Immature natural killer cell (primary cell): ENCODE measurements at regions not wholly inside any gene's neighbourhood (a gene's known extent, or its start where the extent isn't known, plus 50 kb on each side); places are given as distances from the start of the nearest gene placed in this dataset.

Experiments used
- DNase-seq, 3 donors: peaks; one replicate each; pipeline ENCODE4 v3.0.0; 2022; ENCODE audit warnings: mixed read lengths in 1 of 3
- H3K27ac Mint-ChIP-seq, 6 donors: one replicate each; pipeline ENCODE4 v1.8.0; 2020; ENCODE audit warnings: mixed read lengths in 6 of 6, mild to moderate bottlenecking in 5 of 6, inconsistent platforms in 4 of 6, moderate library complexity in 3 of 6
- H3K27me3 Mint-ChIP-seq, 3 donors: one replicate each; pipeline ENCODE4 v1.8.0; 2020 to 2021; ENCODE audit warnings: low read depth in 3 of 3, mild to moderate bottlenecking in 3 of 3, mixed read lengths in 3 of 3, moderate library complexity in 3 of 3, inconsistent platforms in 1 of 3
- H3K36me3 Mint-ChIP-seq, 3 donors: one replicate each; pipeline ENCODE4 v1.8.0; 2020; ENCODE audit warnings: mixed read lengths in 3 of 3, inconsistent platforms in 2 of 3, mild to moderate bottlenecking in 2 of 3
- H3K4me1 Mint-ChIP-seq, 2 donors: one replicate each; pipeline ENCODE4 v1.8.0; 2020; ENCODE audit warnings: inconsistent platforms in 2 of 2, mild to moderate bottlenecking in 2 of 2, mixed read lengths in 2 of 2, moderate library complexity in 1 of 2
- H3K4me3 Mint-ChIP-seq, 5 donors: one replicate each; pipeline ENCODE4 v1.8.0; 2020; ENCODE audit warnings: mild to moderate bottlenecking in 5 of 5, mixed read lengths in 5 of 5, inconsistent platforms in 3 of 5, moderate library complexity in 3 of 5
- H3K9me3 Mint-ChIP-seq, 6 donors: one replicate each; pipeline ENCODE4 v1.8.0; 2020; ENCODE audit warnings: mild to moderate bottlenecking in 6 of 6, mixed read lengths in 6 of 6, inconsistent platforms in 4 of 6, moderate library complexity in 3 of 6

DNA sequence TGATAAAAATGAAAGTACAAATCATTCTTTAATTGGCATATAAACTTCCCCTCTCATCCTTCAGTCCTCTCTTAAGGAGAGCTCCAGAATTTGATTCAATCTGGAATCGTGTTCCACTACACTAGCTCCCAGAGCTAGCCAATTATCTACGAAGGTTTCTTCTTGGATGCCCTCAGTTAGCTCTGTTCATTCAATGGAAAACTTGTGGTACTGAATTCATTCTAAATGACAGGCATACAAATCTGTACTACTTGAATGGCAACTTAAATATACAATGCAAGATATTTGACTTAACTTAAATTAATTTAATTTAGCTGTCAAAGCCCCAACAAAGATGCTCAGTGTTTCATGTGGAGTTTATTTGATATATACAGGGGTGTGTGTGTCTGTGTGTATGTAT is 1474.2 kb upstream of the CELF4 start:
- Mint-ChIP-seq H3K27me3 (no peaks in the 10 kb centered on the region), H3K27ac (no peak overlapping the region), H3K9me3 (peaks cover 8 to 33% (median 16%) of the 10 kb centered on the region in 6 donors), H3K4me3 (no peak overlapping the region), H3K36me3 (no peaks in the 10 kb centered on the region), H3K4me1 (no peaks in the 10 kb centered on the region)
- DNase-seq: no peak

DNA sequence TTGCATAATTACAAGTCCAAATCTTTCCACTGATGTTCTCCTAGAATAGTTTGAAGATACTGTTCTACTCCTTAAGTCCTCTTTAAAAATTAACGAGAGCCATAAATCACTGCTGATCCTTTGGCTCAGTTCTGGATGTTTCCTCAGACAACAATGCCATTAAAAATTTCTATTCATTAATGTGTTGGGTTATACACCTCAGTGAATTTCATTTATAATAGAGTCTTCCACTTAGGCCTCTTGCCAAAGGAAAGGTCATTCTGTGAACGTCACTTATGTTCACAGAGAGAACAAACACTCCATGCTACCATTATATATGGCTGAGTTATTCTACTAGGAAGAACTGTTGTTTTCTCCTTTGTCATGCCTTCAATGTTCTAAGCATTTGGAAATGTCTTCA is 1472.3 kb upstream of the CELF4 start:
- H3K4me3 Mint-ChIP-seq: no peak overlapping the region

GRCh38 chr18:39033312-39033711 is 1467.7 kb upstream of the CELF4 start:
- peaks cover 0 to 2% (median 0%) of the 10 kb centered on the region in 3 donors for H3K27me3 Mint-ChIP-seq
- H3K9me3 Mint-ChIP-seq: peaks cover 3 to 40% (median 16%) of the 10 kb centered on the region in 6 donors
- H3K4me1 Mint-ChIP-seq: no peaks in the 10 kb centered on the region
- no peak overlapping the region for H3K27ac Mint-ChIP-seq
- no peak for DNase-seq
- no peaks in the 10 kb centered on the region for H3K36me3 Mint-ChIP-seq
- H3K4me3 Mint-ChIP-seq: no peak overlapping the region

More for the DNA sequence above, 1472.3 kb upstream of the CELF4 start:
- no peak for DNase-seq
- peaks cover 7 to 37% (median 11%) of the 10 kb centered on the region in 6 donors for H3K9me3 Mint-ChIP-seq
- no peaks in the 10 kb centered on the region for H3K36me3 Mint-ChIP-seq
- H3K27ac Mint-ChIP-seq: no peak overlapping the region
- H3K27me3 Mint-ChIP-seq: no peaks in the 10 kb centered on the region
- no peaks in the 10 kb centered on the region for H3K4me1 Mint-ChIP-seq

DNA sequence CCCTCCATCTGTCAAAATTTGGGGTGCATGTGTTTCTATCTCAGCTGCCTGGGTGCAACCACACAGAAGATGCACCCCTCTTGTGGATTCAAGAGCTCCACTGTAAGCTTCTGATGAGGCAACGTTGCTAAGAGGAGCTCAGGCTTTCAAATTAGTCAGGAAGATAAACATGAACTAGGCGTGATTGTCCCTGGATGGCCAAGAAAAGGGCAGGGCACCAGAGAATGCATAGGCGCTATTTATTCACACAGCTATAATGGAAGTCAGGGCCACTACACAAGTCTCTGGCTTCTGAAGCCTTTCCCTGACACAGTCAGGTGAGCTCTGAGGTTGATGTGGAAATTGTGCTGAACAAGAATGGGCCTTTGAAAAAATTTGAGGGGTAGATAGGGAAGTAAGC is 1466.0 kb upstream of the CELF4 start:
- Mint-ChIP-seq H3K4me3 (no peak overlapping the region), H3K9me3 (peaks cover 2 to 34% (median 11%) of the 10 kb centered on the region in 6 donors), H3K36me3 (no peaks in the 10 kb centered on the region), H3K27me3 (peaks cover 0 to 2% (median 0%) of the 10 kb centered on the region in 3 donors), H3K4me1 (no peaks in the 10 kb centered on the region), H3K27ac (no peak overlapping the region)
- no peak for DNase-seq

DNA sequence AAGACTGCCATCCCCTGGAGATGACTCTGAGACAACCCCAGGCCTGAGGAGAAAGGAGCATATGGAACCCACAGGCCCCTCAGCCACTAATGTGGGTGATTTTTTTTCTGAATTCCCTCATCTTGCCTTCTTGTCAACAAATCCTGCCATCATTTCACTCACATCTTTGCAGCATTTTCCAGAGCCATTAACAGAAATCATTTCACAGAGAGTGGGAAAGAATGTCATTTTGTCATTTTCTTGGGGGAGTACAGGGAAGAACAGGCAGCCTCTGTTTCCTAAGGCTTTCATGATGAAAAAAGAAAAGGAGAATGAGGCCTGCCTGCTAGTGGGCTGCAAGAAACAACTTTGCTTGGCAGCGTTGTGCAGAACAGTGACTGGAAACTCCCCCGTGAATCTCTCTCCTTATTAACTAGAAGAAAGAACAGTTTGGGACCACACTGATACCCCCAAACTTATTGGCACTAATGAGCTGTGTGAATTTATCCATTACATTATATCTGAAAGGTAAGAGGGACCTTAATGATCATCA is 1464.6 kb upstream of the CELF4 start:
- H3K4me3 Mint-ChIP-seq: no peak overlapping the region
- H3K27ac Mint-ChIP-seq: no peak overlapping the region
- H3K27me3 Mint-ChIP-seq: peaks cover 0 to 2% (median 0%) of the 10 kb centered on the region in 3 donors

GRCh38 chr18:39025531-39025930 is 1459.9 kb upstream of the CELF4 start:
- no peak for DNase-seq
- Mint-ChIP-seq H3K4me3 (no peak overlapping the region), H3K27ac (no peak overlapping the region), H3K9me3 (peaks cover 2 to 33% (median 5%) of the 10 kb centered on the region in 6 donors), H3K4me1 (no peaks in the 10 kb centered on the region), H3K27me3 (no peaks in the 10 kb centered on the region), H3K36me3 (no peaks in the 10 kb centered on the region)

More for the DNA sequence above, 1464.6 kb upstream of the CELF4 start:
- DNase-seq: no peak
- H3K9me3 Mint-ChIP-seq: peaks cover 2 to 37% (median 10%) of the 10 kb centered on the region in 6 donors
- H3K4me1 Mint-ChIP-seq: no peaks in the 10 kb centered on the region
- no peaks in the 10 kb centered on the region for H3K36me3 Mint-ChIP-seq

DNA sequence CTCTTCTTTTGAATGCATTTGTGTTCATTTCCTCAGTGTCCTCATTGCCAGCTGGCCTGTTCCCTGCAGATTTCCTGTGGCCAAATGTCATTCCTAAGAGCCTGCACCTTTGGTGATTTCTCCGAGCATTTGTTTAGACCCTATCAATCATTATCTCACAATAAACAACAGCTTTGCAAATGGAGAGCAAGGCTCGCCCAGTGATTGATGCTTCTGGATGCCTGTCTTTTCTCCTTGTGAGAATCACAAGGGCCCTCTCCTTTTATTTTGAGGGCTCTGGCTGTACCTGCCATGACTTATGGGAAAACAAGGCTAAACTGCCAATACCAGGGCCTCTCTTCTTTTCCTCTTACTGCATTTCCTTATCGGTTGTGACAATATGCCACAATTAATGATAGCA is 1454.4 kb upstream of the CELF4 start:
- Mint-ChIP-seq H3K27me3 (peaks cover 0 to 6% (median 0%) of the 10 kb centered on the region in 3 donors), H3K9me3 (peaks cover 2 to 35% (median 4%) of the 10 kb centered on the region in 6 donors), H3K4me1 (no peaks in the 10 kb centered on the region), H3K4me3 (no peak overlapping the region), H3K36me3 (no peaks in the 10 kb centered on the region), H3K27ac (no peak overlapping the region)
- no peak for DNase-seq

- Mint-ChIP-seq H3K36me3 (no peaks in the 10 kb centered on the region), H3K4me3 (no peak overlapping the region), H3K4me1 (no peaks in the 10 kb centered on the region), H3K27me3 (peaks cover 0 to 1% (median 0%) of the 10 kb centered on the region in 3 donors), H3K27ac (no peak overlapping the region), H3K9me3 (peaks cover 7 to 27% (median 12%) of the 10 kb centered on the region in 6 donors)
- no peak for DNase-seq
Measured at GRCh38 chr18:39007031-39007902, 1441.7 kb upstream of the CELF4 start.

- no peaks in the 10 kb centered on the region for H3K4me1 Mint-ChIP-seq
- no peak overlapping the region for H3K4me3 Mint-ChIP-seq
- no peak for DNase-seq
- H3K36me3 Mint-ChIP-seq: no peaks in the 10 kb centered on the region
- H3K27me3 Mint-ChIP-seq: peaks cover 0 to 2% (median 2%) of the 10 kb centered on the region in 3 donors
- H3K9me3 Mint-ChIP-seq: peaks cover 0 to 16% (median 6%) of the 10 kb centered on the region in 6 donors
- no peak overlapping the region for H3K27ac Mint-ChIP-seq
Measured at GRCh38 chr18:38996056-38996455, 1430.5 kb upstream of the CELF4 start.

GRCh38 chr18:38993342-38993741 is 1427.7 kb upstream of the CELF4 start:
- no peak overlapping the region for H3K4me3 Mint-ChIP-seq
- H3K9me3 Mint-ChIP-seq: peaks cover 0 to 19% (median 10%) of the 10 kb centered on the region in 6 donors
- no peaks in the 10 kb centered on the region for H3K4me1 Mint-ChIP-seq
- no peak overlapping the region for H3K27ac Mint-ChIP-seq
- H3K36me3 Mint-ChIP-seq: no peaks in the 10 kb centered on the region
- DNase-seq: no peak
- H3K27me3 Mint-ChIP-seq: peaks cover 0 to 2% (median 2%) of the 10 kb centered on the region in 3 donors

DNA sequence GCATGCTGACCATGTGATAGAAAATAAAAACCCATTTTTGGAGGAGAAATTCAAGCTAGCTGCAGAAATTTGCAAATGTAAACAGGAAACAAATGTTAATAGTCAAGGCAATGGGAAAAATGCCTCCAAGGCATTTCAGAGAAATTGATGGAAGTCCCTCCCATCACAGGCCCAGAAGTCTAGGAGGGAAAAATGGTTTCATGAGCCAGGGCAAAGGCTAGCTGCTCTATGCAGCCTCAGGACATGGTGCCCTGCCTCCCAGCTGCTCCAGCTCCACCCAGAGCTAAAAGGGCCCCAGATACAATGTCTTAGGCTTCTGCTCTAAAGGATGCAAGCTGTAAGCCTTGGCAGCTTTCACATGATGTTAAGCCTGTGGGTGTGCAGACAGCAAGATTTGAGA is 1419.4 kb upstream of the CELF4 start:
- no peak overlapping the region for H3K27ac Mint-ChIP-seq
- no peak for DNase-seq
- H3K4me3 Mint-ChIP-seq: no peak overlapping the region
- peaks cover 0 to 4% (median 0%) of the 10 kb centered on the region in 3 donors for H3K27me3 Mint-ChIP-seq
- H3K36me3 Mint-ChIP-seq: peaks cover 0 to 5% (median 0%) of the 10 kb centered on the region in 3 donors
- H3K9me3 Mint-ChIP-seq: peaks cover 2 to 47% (median 10%) of the 10 kb centered on the region in 6 donors
- no peaks in the 10 kb centered on the region for H3K4me1 Mint-ChIP-seq

DNA sequence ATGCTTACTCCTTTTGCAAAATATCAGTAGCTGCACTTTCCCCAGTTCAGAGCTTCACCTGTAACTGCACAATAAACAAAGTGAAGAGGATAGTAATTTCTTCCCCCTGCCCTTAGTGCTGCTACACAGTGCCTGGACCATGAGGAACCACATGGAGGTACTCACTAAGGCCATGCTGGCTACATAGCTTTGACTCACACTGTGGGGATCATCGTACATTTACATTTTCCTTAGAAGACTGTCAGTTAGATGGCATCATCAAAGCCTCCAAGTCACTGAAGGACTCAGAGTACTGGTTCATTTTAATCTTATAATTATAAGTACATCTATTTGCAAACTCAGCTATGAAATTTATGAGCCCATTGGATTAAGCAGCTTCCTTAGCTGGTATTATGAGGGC is 1416.5 kb upstream of the CELF4 start:
- Mint-ChIP-seq H3K4me1 (no peaks in the 10 kb centered on the region), H3K4me3 (no peak overlapping the region), H3K36me3 (peaks cover 0 to 5% (median 0%) of the 10 kb centered on the region in 3 donors), H3K9me3 (peaks cover 0 to 35% (median 11%) of the 10 kb centered on the region in 6 donors), H3K27ac (no peak overlapping the region), H3K27me3 (peaks cover 0 to 3% (median 2%) of the 10 kb centered on the region in 3 donors)
- no peak for DNase-seq

GRCh38 chr18:38981389-38981788 is 1415.8 kb upstream of the CELF4 start:
- no peak for DNase-seq
- Mint-ChIP-seq H3K4me1 (no peaks in the 10 kb centered on the region), H3K36me3 (peaks cover 0 to 5% (median 0%) of the 10 kb centered on the region in 3 donors), H3K4me3 (no peak overlapping the region), H3K27me3 (peaks cover 0 to 3% (median 2%) of the 10 kb centered on the region in 3 donors), H3K27ac (no peak overlapping the region), H3K9me3 (peaks cover 0 to 29% (median 10%) of the 10 kb centered on the region in 6 donors)

DNA sequence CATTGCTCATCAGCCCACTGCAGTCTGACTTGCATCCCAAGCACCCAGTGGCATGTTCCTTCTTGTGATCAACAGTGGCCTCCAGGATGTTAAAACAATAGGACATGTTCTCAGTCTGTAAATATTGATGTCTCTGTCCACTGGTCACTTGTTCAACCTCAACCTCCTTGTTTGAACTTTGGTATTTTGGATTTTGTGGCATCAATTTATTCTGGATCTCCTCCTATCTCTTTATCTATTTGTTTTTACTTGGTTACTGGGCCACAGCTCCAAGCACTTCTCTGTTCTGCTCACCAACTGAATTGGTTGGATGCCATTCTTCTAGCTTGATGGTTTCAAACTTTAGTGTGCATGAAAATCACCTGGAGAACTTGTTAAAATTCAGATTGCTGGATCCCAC is 1414.8 kb upstream of the CELF4 start:
- no peak overlapping the region for H3K27ac Mint-ChIP-seq
- DNase-seq: no peak
- no peak overlapping the region for H3K4me3 Mint-ChIP-seq
- peaks cover 0 to 19% (median 10%) of the 10 kb centered on the region in 6 donors for H3K9me3 Mint-ChIP-seq
- H3K36me3 Mint-ChIP-seq: peaks cover 0 to 5% (median 0%) of the 10 kb centered on the region in 3 donors
- peaks cover 0 to 4% (median 3%) of the 10 kb centered on the region in 3 donors for H3K27me3 Mint-ChIP-seq
- no peaks in the 10 kb centered on the region for H3K4me1 Mint-ChIP-seq
